A549 (cell line): ENCODE measurements at regions not wholly inside any gene's neighbourhood (a gene's known extent, or its start where the extent isn't known, plus 50 kb on each side); places are given as distances from the start of the nearest gene placed in this dataset.
"Not testable (repeated sequence)": the region's sequence is repeated elsewhere in the genome, so short reads cannot be mapped to it uniquely, and the experiment has no call there.

Experiments
- ATAC-seq, 2 experiments: fragments of 200-7000 bp in 1 of 2; fragments of >200 bp in 1 of 2; cut with Nextera tagmentation in 1 of 2; cut with Tn5 transposase in 1 of 2; 3 replicates each; pipeline versions ENCODE4 v1.8.0 to v1.9.1; 2018 to 2020; ENCODE audit warnings: mild to moderate bottlenecking in 1 of 2, moderate library complexity in 1 of 2
- CTCF ChIA-PET: fragments of 300-600 bp; sonication (Branson Sonifier 250); formaldehyde crosslinking; extraction: SDS; loops from one replicate; lab custom pipeline; 2021; ENCODE audit warnings: antibody characterized with exemption, inconsistent platforms; lab: Yijun Ruan, JAX
- POLR2A ChIA-PET: fragments of 350-600 bp; formaldehyde crosslinking; extraction: SDS; loops from one replicate; lab custom pipeline; 2021; ENCODE audit warnings: antibody characterized with exemption, inconsistent platforms; lab: Yijun Ruan, JAX
- DNase-seq, 2 experiments: peaks; one replicate each; pipeline versions ENCODE4 v3.0.0 to v3.0.0-alpha.2; 2011 to 2016; ENCODE audit warnings: low read depth in 1 of 2, low spot score in 1 of 2
- FAIRE-seq: peaks from 2 replicates; lab custom pipeline; 2011; peaks lifted over from hg19 to GRCh38; lab: Jason Lieb, UNC
- H3K27ac ChIP-seq, 2 experiments: fragments of >200 bp; sonication (Bioruptor Twin); formaldehyde crosslinking; 3 replicates each; pipeline ENCODE4 v1.5.1; 2016 to 2017
- H3K4me1 ChIP-seq: fragments of >200 bp; sonication (Bioruptor Twin); formaldehyde crosslinking; 3 replicates; pipeline ENCODE4 v1.6.1; 2016
- H3K4me2 ChIP-seq: fragments of >200 bp; sonication (Bioruptor Twin); formaldehyde crosslinking; 3 replicates; pipeline ENCODE4 v1.6.1; 2016
- H3K4me3 ChIP-seq: fragments of >200 bp; sonication (Bioruptor Twin); formaldehyde crosslinking; 3 replicates; pipeline ENCODE4 v1.5.1; 2016
- H3K9me3 ChIP-seq: fragments of >200 bp; sonication (Bioruptor Twin); formaldehyde crosslinking; 3 replicates; pipeline ENCODE4 v1.6.1; 2016
- ATOH8 ChIP-seq: fragments of 250-450 bp; sonication (Bioruptor Pico); IDR thresholded peaks from 2 replicates; pipeline ENCODE4 v1.5.0; 2020; ENCODE audit warnings: low read depth, mild to moderate bottlenecking, moderate library complexity
- FOSB ChIP-seq: fragments of 250-450 bp; sonication (Bioruptor Pico); IDR thresholded peaks from 2 replicates; pipeline ENCODE4 v1.5.0; 2020; ENCODE audit warnings: mild to moderate bottlenecking, moderate library complexity
- HOXA7 ChIP-seq: fragments of 250-450 bp; sonication (Bioruptor Pico); IDR thresholded peaks from 2 replicates; pipeline ENCODE4 v1.5.0; 2020; ENCODE audit warnings: mild to moderate bottlenecking, moderate library complexity
- JUN ChIP-seq, 2 experiments: fragments of >200 bp; sonication (Bioruptor Twin); formaldehyde crosslinking; IDR thresholded peaks; 2 replicates in 1 of 2; 3 replicates in 1 of 2; pipeline ENCODE4 v1.6.1; 2016 to 2017
- MAFK ChIP-seq: fragments of 450-650 bp; IDR thresholded peaks from 2 replicates; pipeline ENCODE4 v1.6.1; 2014; ENCODE audit not compliant: partially characterized antibody
- MAX ChIP-seq: IDR thresholded peaks from 2 replicates; pipeline ENCODE4 v1.6.1; 2012
- MAZ ChIP-seq: fragments of 150-350 bp; IDR thresholded peaks from 2 replicates; pipeline ENCODE4 v1.6.1; 2014; ENCODE audit warnings: antibody characterized with exemption, low read depth, low read length, borderline replicate concordance
- PHF8 ChIP-seq: fragments of 200-600 bp; sonication (generic); IDR thresholded peaks from 2 replicates; pipeline ENCODE4 v1.6.1; 2016; ENCODE audit warnings: low read depth, mild to moderate bottlenecking, antibody characterized with exemption, moderate library complexity, borderline replicate concordance
- POLR2A ChIP-seq: IDR thresholded peaks from 2 replicates; pipeline ENCODE4 v1.6.1; 2012; ENCODE audit warnings: mild to moderate bottlenecking, low read length
- RFX5 ChIP-seq: fragments of 450-650 bp; IDR thresholded peaks from 2 replicates; pipeline ENCODE4 v1.7.1; 2014; ENCODE audit warnings: antibody characterized with exemption, mild to moderate bottlenecking, moderate library complexity
- ZC3H11A ChIP-seq: fragments of 450-650 bp; IDR thresholded peaks from 2 replicates; pipeline ENCODE4 v1.6.1; 2014; ENCODE audit warnings: antibody characterized with exemption, mild to moderate bottlenecking
- ZNF302 ChIP-seq: fragments of 250-450 bp; sonication (Bioruptor Pico); IDR thresholded peaks from 2 replicates; pipeline ENCODE4 v1.9.0; 2021; ENCODE audit warnings: inconsistent platforms, mild to moderate bottlenecking, moderate library complexity
- WGBS: methylation state at CpG from one replicate; pipeline ENCODE4 v1.1.6; 2017; ENCODE audit errors: missing lambda C conversion rate; 5-methylcytosine and 5-hydroxymethylcytosine counted together

DNA sequence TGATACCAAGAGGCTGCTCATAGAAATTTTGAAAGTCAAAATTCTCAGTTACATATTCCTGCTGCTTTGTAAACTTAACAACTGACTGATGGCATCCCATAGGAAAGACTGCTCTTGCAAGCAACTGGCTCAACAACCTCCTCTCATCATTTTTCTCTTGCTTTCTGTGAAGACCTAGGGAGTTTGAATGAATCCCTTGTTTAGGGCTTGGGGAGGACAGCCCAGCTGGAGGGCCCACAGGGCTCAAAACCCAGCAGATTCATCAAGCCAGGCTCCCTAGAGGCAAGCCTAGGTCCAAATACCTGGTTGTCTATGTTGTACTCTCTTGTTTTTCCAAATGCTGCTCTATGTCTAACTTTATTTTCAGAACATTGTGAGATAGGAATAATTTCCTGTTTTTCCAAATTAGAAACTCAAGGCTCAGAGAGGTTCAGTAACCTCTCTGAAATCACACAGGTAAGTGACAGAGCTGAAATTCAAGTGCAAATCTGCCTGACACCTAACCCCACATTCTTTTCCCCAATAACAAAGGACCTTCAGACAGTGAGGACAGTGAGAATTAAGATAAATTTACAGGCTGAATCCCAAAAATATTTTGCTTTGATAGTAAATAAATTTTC is 558.9 kb upstream of the KLF4 start:
- TF ChIP-seq MAFK, result no peak
- TF ChIP-seq JUN (IDR thresholded peaks at IDR 0.05), result no peak
- TF ChIP-seq RFX5, result no peak
- TF ChIP-seq POLR2A, result no peak
- no peak for TF ChIP-seq ATOH8 (CRISPR knock-in tag)
- TF ChIP-seq MAX, result no peak
- TF ChIP-seq, all 56 proteins: peak for 0
- peaks cover 8% of the 10 kb centered on the region; the same call in 2 of the 3 replicates for H3K9me3 ChIP-seq
- H3K4me1 ChIP-seq, result peaks cover 26% of the 10 kb centered on the region
- FAIRE-seq (no peak), ATAC-seq (no peak), DNase-seq (no peak)
- peak overlapping the region; percentile 69 for H3K4me2 ChIP-seq
- peak overlapping the region; percentile 10; the same call in 1 of the 3 replicates for H3K4me3 ChIP-seq
- ChIA-PET POLR2A (interaction anchor here (0.5 kb wide), 1 partner anchor 293 kb away, joined by 3 read pairs; no protein-coding TSS in a partner anchor), CTCF (interaction anchor here (1.2 to 1.7 kb wide), 3 partner anchors 223 to 566 kb away, joined by 3 read pairs; no protein-coding TSS in a partner anchor)
- H3K27ac ChIP-seq, result peak overlapping the region; percentile 88 to 92

GRCh38 chr9:108047777-108048176 is 558.2 kb upstream of the KLF4 start:
- ATAC-seq, FAIRE-seq, H3K4me2 ChIP-seq, H3K4me3 ChIP-seq, DNase-seq, POLR2A ChIA-PET: not testable (repeated sequence)
- H3K4me1 ChIP-seq, result peaks cover 26% of the 10 kb centered on the region
- peaks cover 13% of the 10 kb centered on the region; the same call in 2 of the 3 replicates for H3K9me3 ChIP-seq
- CTCF ChIA-PET, result interaction anchor here (0.7 to 1.7 kb wide), 2 partner anchors 224 to 364 kb away, joined by 3 read pairs; no protein-coding TSS in a partner anchor
- H3K27ac ChIP-seq, result peak overlapping the region; percentile 88 to 92; a peak in 5 of 6 replicates
- 92% methylated on average over 1 of the region's 1 CpG for WGBS

DNA sequence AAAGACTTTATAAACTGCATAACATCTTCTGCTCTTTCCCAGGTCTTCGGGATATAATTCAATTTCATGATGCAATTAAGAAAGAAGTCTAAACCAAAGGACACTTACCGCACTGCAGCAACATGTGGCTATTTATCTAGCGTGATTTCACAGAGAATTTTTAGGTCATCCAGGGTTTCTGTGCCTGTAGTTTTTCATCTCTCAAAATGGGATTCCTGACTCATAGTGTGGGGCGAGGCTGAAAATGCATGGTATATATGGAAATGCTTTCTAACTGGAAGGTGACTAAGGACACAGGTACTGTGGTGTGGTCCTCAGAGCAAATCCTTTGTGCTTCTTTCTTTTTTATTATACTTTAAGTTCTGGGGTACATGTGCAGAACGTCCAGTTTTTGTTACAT is 557.7 kb upstream of the KLF4 start:
- WGBS, result 79% methylated on average over 5 of the region's 5 CpGs
- Histone ChIP-seq H3K9me3 (peaks cover 18% of the 10 kb centered on the region; the same call in 2 of the 3 replicates), H3K27ac (peak overlapping the region; percentile 38 to 88; a peak in 3 of 6 replicates), H3K4me1 (peaks cover 23% of the 10 kb centered on the region), H3K4me3 (no peak overlapping the region), H3K4me2 (no peak overlapping the region)
- DNase-seq (no peak), ATAC-seq (no peak), FAIRE-seq (no peak)
- CTCF ChIA-PET, result no interaction called here
- POLR2A ChIA-PET, result no interaction called here
- no peak for TF ChIP-seq ZC3H11A
- no peak for TF ChIP-seq MAZ
- TF ChIP-seq ZNF302 (CRISPR knock-in tag), result no peak

GRCh38 chr9:108045851-108046250 is 556.3 kb upstream of the KLF4 start:
- Histone ChIP-seq H3K4me1 (peaks cover 35% of the 10 kb centered on the region), H3K27ac (peak overlapping the region in 1 of 2 experiments; percentile 14; a peak in 1 of 6 replicates), H3K4me2 (no peak overlapping the region), H3K4me3 (no peak overlapping the region), H3K9me3 (peaks cover 20% of the 10 kb centered on the region; the same call in 2 of the 3 replicates)
- ATAC-seq (no peak), FAIRE-seq (no peak), DNase-seq (no peak)
- 65% methylated on average over 1 of the region's 1 CpG for whole genome bisulfite sequencing
- ChIA-PET CTCF (interaction anchor here (1.0 kb wide), 1 partner anchor 13 kb away, joined by 4 read pairs; no protein-coding TSS in a partner anchor), POLR2A (no interaction called here)
- TF ChIP-seq PHF8, result no peak
- TF ChIP-seq FOSB (CRISPR knock-in tag), result no peak
- TF ChIP-seq HOXA7 (CRISPR knock-in tag), result no peak

GRCh38 chr9:108043585-108043984 is 554.0 kb upstream of the KLF4 start:
- 88% methylated on average over 1 of the region's 1 CpG for WGBS
- no peak for ATAC-seq
- no peak for DNase-seq
- ChIA-PET CTCF (no interaction called here), POLR2A (no interaction called here)
- H3K4me3 ChIP-seq, result no peak overlapping the region
- H3K4me2 ChIP-seq, result no peak overlapping the region
- H3K4me1 ChIP-seq, result peaks cover 40% of the 10 kb centered on the region
- FAIRE-seq, result no peak
- H3K9me3 ChIP-seq, result peaks cover 20% of the 10 kb centered on the region; the same call in 2 of the 3 replicates
- TF ChIP-seq MAFK, result peak; percentile 32
- TF ChIP-seq ZNF302 (CRISPR knock-in tag), result no peak
- H3K27ac ChIP-seq, result no peak overlapping the region
